Osteoblast (primary cell): ENCODE measurements at regions not wholly inside any gene's neighbourhood (a gene's known extent, or its start where the extent isn't known, plus 50 kb on each side); places are given as distances from the start of the nearest gene placed in this dataset.

ENCODE experiments used
- DNase-seq: peaks from one replicate; pipeline ENCODE4 v3.0.0; 2011; ENCODE audit warnings: low spot score, mixed read lengths; ENCODE audit not compliant: insufficient read length; ENCODE audit errors: missing footprints
- H2AFZ ChIP-seq: 2 replicates; pipeline ENCODE4 v1.6.0; 2011; ENCODE audit warnings: mild to moderate bottlenecking, low read length
- H3K27ac ChIP-seq: 2 replicates; pipeline ENCODE4 v1.5.1; 2011; ENCODE audit warnings: mild to moderate bottlenecking, low read depth, low read length, moderate library complexity
- H3K27me3 ChIP-seq: 2 replicates; pipeline ENCODE4 v1.6.0; 2012; ENCODE audit warnings: mild to moderate bottlenecking, control low read depth, inconsistent platforms, low read length, moderate library complexity; ENCODE audit not compliant: insufficient read depth
- H3K36me3 ChIP-seq: 2 replicates; pipeline ENCODE4 v1.5.1; 2011; ENCODE audit warnings: mild to moderate bottlenecking, low read length, control low read depth, moderate library complexity; ENCODE audit not compliant: insufficient read depth
- H3K4me1 ChIP-seq: 2 replicates; pipeline ENCODE4 v1.5.1; 2011; ENCODE audit warnings: mild to moderate bottlenecking, low read length, control low read depth, moderate library complexity; ENCODE audit not compliant: insufficient read depth
- H3K4me2 ChIP-seq: 2 replicates; pipeline ENCODE4 v1.6.0; 2011; ENCODE audit warnings: mild to moderate bottlenecking, low read length; ENCODE audit not compliant: insufficient read depth
- H3K4me3 ChIP-seq: fragments of 200-600 bp; sonication (generic); 3 replicates; pipeline ENCODE4 v1.5.1; 2012; ENCODE audit warnings: mild to moderate bottlenecking, low read length, inconsistent platforms; ENCODE audit not compliant: insufficient read depth
- H3K79me2 ChIP-seq: 2 replicates; pipeline ENCODE4 v1.6.0; 2012; ENCODE audit warnings: mild to moderate bottlenecking, low read length, control low read depth, inconsistent platforms; ENCODE audit not compliant: insufficient read depth
- H3K9me3 ChIP-seq: 2 replicates; pipeline ENCODE4 v1.5.1; 2011; ENCODE audit warnings: low read depth, low read length, control low read depth
- H4K20me1 ChIP-seq: 2 replicates; pipeline ENCODE4 v1.6.0; 2012; ENCODE audit warnings: mild to moderate bottlenecking, low read length, control low read depth; ENCODE audit not compliant: insufficient read depth
- TF ChIP-seq, protein P1 (sequence below): IDR thresholded peaks from 2 replicates; pipeline ENCODE4 v1.5.1; 2011; ENCODE audit warnings: mild to moderate bottlenecking, low read depth, low read length, moderate library complexity; ENCODE audit errors: extremely low read depth

- no peaks in the 10 kb centered on the region for H3K27me3 ChIP-seq
- no peak for DNase-seq
- H3K27ac ChIP-seq: no peak overlapping the region
- H4K20me1 ChIP-seq: no peaks in the 10 kb centered on the region
- TF ChIP-seq, protein P1, sequence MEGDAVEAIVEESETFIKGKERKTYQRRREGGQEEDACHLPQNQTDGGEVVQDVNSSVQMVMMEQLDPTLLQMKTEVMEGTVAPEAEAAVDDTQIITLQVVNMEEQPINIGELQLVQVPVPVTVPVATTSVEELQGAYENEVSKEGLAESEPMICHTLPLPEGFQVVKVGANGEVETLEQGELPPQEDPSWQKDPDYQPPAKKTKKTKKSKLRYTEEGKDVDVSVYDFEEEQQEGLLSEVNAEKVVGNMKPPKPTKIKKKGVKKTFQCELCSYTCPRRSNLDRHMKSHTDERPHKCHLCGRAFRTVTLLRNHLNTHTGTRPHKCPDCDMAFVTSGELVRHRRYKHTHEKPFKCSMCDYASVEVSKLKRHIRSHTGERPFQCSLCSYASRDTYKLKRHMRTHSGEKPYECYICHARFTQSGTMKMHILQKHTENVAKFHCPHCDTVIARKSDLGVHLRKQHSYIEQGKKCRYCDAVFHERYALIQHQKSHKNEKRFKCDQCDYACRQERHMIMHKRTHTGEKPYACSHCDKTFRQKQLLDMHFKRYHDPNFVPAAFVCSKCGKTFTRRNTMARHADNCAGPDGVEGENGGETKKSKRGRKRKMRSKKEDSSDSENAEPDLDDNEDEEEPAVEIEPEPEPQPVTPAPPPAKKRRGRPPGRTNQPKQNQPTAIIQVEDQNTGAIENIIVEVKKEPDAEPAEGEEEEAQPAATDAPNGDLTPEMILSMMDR: no peak
- no peaks in the 10 kb centered on the region for H3K4me1 ChIP-seq
- no peak overlapping the region for H3K4me3 ChIP-seq
- no peaks in the 10 kb centered on the region for H3K9me3 ChIP-seq
- no peak overlapping the region for H2AFZ ChIP-seq
- H3K79me2 ChIP-seq: no peaks in the 10 kb centered on the region
- H3K4me2 ChIP-seq: no peak overlapping the region
- H3K36me3 ChIP-seq: no peaks in the 10 kb centered on the region
These were observed 116.7 kb downstream of the DSC3 start for GRCh38 chr18:30925795-30926194.

- no peak overlapping the region for H3K4me3 ChIP-seq
- DNase-seq: no peak
- H3K27ac ChIP-seq: no peak overlapping the region
- H3K36me3 ChIP-seq: no peaks in the 10 kb centered on the region
- TF ChIP-seq, protein P1: no peak
- no peak overlapping the region for H2AFZ ChIP-seq
- H3K9me3 ChIP-seq: no peaks in the 10 kb centered on the region
- H3K4me2 ChIP-seq: no peak overlapping the region
- no peaks in the 10 kb centered on the region for H4K20me1 ChIP-seq
- no peaks in the 10 kb centered on the region for H3K4me1 ChIP-seq
- no peaks in the 10 kb centered on the region for H3K79me2 ChIP-seq
- no peaks in the 10 kb centered on the region for H3K27me3 ChIP-seq
These were observed 121.8 kb downstream of the DSC3 start for GRCh38 chr18:30920757-30921156.

DNA sequence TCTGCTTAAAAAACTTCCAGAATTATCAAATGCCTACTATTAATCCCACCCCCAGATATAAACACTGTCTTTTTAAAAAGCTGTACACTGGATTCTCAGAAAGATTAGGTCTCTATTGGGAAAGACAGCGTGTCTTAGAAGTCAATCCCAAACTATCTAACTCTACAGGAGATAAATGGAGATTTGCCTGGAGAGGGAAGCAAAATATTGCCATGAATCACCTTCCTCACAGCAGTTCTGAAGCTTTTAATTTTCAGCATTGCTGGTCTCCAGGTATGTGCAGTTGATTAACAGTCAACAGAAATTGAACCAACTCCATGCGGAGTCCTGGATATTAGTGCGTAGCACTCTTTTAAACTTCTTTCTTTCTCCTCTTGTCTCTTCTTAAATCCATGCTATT, 122.2 kb downstream of the DSC3 start:
- no peaks in the 10 kb centered on the region for H3K36me3 ChIP-seq
- no peak overlapping the region for H2AFZ ChIP-seq
- H3K27me3 ChIP-seq: no peaks in the 10 kb centered on the region
- no peak overlapping the region for H3K27ac ChIP-seq
- no peaks in the 10 kb centered on the region for H4K20me1 ChIP-seq
- no peaks in the 10 kb centered on the region for H3K9me3 ChIP-seq
- H3K4me2 ChIP-seq: no peak overlapping the region
- no peak for DNase-seq
- no peaks in the 10 kb centered on the region for H3K79me2 ChIP-seq
- no peaks in the 10 kb centered on the region for H3K4me1 ChIP-seq
- no peak overlapping the region for H3K4me3 ChIP-seq
- TF ChIP-seq, protein P1: no peak

GRCh38 chr18:30917651-30918050, 124.9 kb downstream of the DSC3 start:
- TF ChIP-seq, protein P1: no peak
- no peaks in the 10 kb centered on the region for H3K79me2 ChIP-seq
- H3K27ac ChIP-seq: no peak overlapping the region
- no peaks in the 10 kb centered on the region for H4K20me1 ChIP-seq
- H3K4me1 ChIP-seq: no peaks in the 10 kb centered on the region
- H3K4me2 ChIP-seq: no peak overlapping the region
- H3K9me3 ChIP-seq: no peaks in the 10 kb centered on the region
- H3K36me3 ChIP-seq: no peaks in the 10 kb centered on the region
- H3K4me3 ChIP-seq: no peak overlapping the region
- no peak overlapping the region for H2AFZ ChIP-seq
- no peaks in the 10 kb centered on the region for H3K27me3 ChIP-seq
- DNase-seq: no peak
